ENCODE measurements at regions not wholly inside any gene's neighbourhood (a gene's known extent, or its start where the extent isn't known, plus 50 kb on each side); places are given as distances from the start of the nearest gene placed in this dataset.
A peak's percentile ranks its signal among the peaks of the same experiment; 100 is the strongest.

DNA sequence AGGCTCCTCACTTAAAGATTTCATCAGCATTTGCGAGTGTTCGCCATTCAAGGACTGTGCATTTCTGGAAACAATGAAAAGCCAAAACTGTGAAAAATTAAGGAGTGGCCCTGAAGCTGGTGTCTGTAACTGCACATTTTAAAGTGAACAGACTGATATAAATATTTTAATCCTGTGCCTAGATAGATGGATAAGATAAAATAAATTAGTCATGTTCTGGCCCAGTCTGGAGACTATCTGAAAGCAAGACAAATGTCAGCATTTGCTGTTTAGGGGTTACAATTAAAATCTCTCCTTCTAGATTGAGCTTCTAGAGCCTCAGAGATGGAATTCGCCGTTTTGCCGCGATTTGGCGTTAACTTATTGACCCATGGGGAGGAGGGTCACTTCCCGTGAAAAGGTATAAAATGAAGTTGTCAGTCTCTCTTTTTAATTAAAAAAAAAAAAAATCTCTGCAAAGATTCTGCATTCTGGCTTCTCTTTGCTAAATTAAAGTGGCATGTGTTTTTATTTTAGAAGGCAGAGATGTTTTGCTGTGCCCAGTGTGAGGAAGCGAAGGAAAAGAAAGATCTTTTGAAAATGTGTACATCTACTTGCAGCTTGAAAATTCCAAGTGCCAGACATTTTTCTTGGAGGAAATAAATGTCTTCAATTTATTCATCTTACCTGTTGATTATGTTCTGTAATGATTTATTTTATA is 79.7 kb upstream of the WNT7B start:
- ATAC-seq (ENCODE audit: low FRiP score) (no peak), DNase-seq (ENCODE audit: low spot score) (no peak)
- TF ChIP-seq, protein P1, sequence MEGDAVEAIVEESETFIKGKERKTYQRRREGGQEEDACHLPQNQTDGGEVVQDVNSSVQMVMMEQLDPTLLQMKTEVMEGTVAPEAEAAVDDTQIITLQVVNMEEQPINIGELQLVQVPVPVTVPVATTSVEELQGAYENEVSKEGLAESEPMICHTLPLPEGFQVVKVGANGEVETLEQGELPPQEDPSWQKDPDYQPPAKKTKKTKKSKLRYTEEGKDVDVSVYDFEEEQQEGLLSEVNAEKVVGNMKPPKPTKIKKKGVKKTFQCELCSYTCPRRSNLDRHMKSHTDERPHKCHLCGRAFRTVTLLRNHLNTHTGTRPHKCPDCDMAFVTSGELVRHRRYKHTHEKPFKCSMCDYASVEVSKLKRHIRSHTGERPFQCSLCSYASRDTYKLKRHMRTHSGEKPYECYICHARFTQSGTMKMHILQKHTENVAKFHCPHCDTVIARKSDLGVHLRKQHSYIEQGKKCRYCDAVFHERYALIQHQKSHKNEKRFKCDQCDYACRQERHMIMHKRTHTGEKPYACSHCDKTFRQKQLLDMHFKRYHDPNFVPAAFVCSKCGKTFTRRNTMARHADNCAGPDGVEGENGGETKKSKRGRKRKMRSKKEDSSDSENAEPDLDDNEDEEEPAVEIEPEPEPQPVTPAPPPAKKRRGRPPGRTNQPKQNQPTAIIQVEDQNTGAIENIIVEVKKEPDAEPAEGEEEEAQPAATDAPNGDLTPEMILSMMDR (IDR thresholded peaks at IDR 0.05), result no peak

DNA sequence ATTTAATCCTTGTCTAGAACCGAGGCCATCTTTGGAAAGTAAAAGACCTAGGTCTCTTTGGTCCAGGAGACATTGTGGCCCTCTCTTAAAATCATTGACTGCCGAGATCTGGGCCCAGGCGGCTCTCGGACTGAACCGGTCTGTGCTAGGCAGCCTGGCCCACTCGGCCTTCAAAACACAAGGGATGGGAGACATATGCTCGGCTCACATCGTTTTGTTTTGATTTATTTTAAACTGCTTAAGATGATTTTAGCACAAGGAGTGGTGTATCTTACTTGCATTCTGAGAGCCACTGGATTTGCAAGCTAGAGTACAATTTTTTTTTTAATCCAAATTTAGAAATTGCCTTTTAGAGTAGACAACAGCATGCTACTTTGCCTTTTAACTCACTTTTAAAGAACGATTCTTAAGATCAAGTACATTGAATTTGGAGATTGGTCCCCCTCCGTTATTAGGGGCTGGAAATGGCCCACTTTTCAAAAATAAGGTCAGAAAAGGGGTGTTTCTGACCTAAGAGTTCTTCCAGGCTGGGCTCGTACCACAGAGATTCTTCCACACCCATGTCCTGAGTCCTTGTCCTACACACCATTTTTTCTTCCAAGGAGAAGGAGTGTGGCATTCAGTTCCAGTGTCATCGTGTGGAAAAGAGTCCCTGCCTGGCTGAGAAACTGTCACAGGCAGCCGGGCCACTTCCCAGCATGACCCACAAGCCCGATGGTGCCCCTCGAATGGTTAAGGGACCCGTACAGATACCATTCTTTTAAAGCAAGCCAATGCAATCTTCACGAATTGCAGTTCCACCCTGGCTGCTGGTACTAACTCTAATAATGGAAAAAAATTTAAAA is 80.5 kb upstream of the WNT7B start:
- no peak for ATAC-seq (ENCODE audit: low FRiP score)
- TF ChIP-seq, protein P1 (IDR thresholded peaks at IDR 0.05), result no peak
- DNase-seq (ENCODE audit: low spot score), result peak; percentile 21

DNA sequence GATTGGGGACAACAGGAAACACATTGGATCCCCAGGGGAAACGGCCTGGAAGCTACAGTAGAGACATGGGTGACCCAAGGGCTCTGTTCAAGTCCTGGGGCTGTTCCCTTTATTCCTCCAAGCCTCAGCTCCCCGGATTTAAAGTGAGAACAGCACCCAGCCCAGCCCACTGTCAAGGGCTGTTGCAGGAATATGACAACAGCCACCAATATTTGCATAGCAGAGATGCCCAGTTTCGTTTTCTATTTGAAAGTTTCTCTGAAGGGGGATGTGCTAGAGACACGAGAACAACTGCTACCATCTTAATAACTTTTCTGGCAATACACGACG is 81.1 kb upstream of the WNT7B start:
- ATAC-seq (ENCODE audit: low FRiP score), result no peak
- peak; percentile 22 for DNase-seq (ENCODE audit: low spot score)
- TF ChIP-seq, protein P1 (IDR thresholded peaks at IDR 0.05), result no peak

DNA sequence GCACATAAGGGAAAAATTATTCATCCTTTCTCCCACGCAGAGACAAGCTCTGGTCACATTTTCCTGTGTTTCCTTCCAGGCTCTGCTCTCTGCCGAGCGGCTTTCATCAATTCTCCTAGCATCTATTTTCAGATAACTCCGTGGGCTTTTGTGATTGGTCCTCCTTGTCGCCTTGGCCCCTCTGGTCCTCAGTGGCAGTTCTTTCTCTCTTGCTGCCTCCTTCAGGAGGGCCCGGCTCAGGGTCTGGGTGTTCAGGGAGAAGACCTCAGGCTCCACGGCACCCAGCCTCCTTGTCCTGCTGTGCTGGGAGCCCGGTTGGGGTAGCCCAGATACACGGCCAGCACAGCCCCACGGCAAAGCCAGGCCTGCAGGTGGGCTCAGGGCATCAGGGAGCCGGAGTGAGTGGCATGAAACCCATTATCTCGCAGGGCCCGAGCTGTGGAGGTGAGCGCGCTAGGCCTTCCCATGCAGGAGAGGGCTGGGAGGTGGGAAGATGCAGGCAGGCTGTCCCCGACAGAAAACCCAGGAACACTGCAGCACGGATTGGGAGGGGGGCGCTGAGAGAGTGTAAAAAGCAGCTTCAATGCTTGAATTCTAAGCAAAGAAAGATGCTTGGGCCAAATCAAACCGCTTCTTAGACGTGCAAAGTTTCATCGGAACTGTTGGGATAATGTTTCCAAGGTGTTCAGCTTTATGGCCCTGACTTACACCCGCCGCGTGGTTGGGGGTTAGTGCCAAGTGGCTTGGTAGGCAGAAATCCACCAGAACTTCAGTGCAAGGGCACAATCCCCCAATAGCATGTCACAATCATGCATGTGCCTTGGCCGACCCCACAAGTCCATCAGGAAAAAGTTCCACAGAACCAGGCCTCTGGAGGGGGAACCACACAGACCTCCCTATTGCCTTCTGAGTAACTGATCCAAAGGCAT is 81.9 kb upstream of the WNT7B start:
- no peak for ATAC-seq (ENCODE audit: low FRiP score)

DNA sequence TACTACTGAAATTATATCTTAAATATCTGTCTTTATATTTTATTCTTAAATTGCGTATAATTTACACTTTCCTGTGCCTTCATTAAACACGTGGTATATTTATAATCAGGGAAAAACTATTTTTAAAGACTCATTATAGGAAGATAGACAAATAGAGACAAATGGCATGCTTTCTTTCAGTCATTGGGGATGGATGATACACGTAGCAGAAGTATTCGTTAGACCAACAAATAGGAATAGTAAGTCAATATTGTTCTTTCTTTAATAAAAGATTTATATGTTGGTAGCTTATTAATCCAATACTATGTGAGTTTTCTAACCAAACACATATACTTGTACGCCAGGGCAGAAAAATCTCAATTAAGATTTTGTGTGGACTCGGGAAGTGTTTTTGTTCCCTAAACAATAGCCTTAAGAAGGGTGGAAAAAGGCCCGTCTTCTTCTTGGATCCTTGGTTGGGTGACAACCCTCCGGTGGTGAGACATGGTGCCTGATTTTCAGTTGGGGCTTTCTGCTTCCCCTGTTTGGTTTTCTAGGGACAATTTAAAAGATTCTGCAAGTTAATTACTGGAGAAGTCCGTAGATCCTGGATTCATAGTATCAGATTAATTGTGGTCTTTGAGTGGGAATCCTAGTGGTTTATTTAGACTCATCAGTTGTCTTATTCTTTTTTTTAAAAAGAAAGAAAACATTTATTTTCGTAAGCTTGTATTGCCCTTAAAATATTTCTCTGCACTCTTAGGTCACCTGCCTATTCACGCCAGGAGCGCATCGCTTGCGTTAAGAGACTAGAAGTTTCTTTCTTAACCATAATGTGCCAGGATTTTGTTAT is 83.5 kb upstream of the WNT7B start:
- ATAC-seq (ENCODE audit: low FRiP score), result no peak
- DNase-seq (ENCODE audit: low spot score), result no peak
- TF ChIP-seq, protein P1 (IDR thresholded peaks at IDR 0.05), result no peak

More for the DNA sequence above, 81.9 kb upstream of the WNT7B start:
- TF ChIP-seq, protein P1 (IDR thresholded peaks at IDR 0.05), result no peak
- peak; percentile 20 for DNase-seq (ENCODE audit: low spot score)

DNA sequence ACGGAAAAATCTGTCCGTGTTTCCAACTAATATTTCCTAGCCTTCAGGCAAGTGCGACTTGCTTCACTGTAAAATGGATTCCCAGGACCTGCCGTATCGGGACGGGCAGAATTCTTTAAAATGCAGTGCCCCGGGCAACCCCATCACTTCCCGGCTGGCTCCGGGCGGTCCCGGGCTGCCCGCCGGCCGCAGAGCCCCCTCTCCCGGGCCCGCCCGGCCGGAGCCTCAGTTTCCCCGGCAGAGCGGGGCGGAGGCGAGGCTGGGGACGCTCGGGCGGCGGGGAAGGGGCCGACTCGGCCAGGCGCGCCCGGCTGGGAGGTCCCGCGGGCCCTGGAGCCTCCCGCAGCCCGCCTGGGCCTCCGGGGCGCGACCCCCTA is 84.2 kb upstream of the WNT7B start:
- DNase-seq (ENCODE audit: low spot score), result no peak
- ATAC-seq (ENCODE audit: low FRiP score), result no peak
- TF ChIP-seq, protein P1 (IDR thresholded peaks at IDR 0.05), result no peak
